Breast epithelium (tissue), 3 donors: ENCODE measurements at regions not wholly inside any gene's neighbourhood (a gene's known extent, or its start where the extent isn't known, plus 50 kb on each side); places are given as distances from the start of the nearest gene placed in this dataset.

Source experiments
- POLR2A ChIP-seq: fragments of 450-650 bp; IDR thresholded peaks from one replicate; pipeline ENCODE4 v1.6.1; 2016; ENCODE audit warnings: antibody characterized with exemption, mild to moderate bottlenecking, moderate library complexity
- POLR2AphosphoS5 ChIP-seq, 3 donors: sonication (generic); formaldehyde crosslinking; IDR thresholded peaks; one replicate each; pipeline ENCODE4 v1.6.1; 2017; ENCODE audit warnings: antibody characterized with exemption in 3 of 3
- TF ChIP-seq, protein P1 (sequence below), 3 donors: fragments of 450-650 bp; IDR thresholded peaks; one replicate each; pipeline ENCODE4 v1.5.1; 2016 to 2017; ENCODE audit warnings: antibody characterized with exemption in 3 of 3, mild to moderate bottlenecking in 3 of 3, moderate library complexity in 3 of 3

GRCh38 chrX:155679715-155680114, 67.0 kb upstream of the TMLHE start:
- TF ChIP-seq, protein P1, sequence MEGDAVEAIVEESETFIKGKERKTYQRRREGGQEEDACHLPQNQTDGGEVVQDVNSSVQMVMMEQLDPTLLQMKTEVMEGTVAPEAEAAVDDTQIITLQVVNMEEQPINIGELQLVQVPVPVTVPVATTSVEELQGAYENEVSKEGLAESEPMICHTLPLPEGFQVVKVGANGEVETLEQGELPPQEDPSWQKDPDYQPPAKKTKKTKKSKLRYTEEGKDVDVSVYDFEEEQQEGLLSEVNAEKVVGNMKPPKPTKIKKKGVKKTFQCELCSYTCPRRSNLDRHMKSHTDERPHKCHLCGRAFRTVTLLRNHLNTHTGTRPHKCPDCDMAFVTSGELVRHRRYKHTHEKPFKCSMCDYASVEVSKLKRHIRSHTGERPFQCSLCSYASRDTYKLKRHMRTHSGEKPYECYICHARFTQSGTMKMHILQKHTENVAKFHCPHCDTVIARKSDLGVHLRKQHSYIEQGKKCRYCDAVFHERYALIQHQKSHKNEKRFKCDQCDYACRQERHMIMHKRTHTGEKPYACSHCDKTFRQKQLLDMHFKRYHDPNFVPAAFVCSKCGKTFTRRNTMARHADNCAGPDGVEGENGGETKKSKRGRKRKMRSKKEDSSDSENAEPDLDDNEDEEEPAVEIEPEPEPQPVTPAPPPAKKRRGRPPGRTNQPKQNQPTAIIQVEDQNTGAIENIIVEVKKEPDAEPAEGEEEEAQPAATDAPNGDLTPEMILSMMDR (IDR thresholded peaks at IDR 0.05) = no peak
- TF ChIP-seq POLR2A (no peak), POLR2AphosphoS5 (IDR thresholded peaks at IDR 0.05) (no peak)
